NOMO-1 treated with DMSO at 0.1 percent for 48 hours (cell line): ENCODE measurements at regions not wholly inside any gene's neighbourhood (a gene's known extent, or its start where the extent isn't known, plus 50 kb on each side); places are given as distances from the start of the nearest gene placed in this dataset.

Source experiments
- DNase-seq: peaks from one replicate; lab custom pipeline; 2025; ENCODE audit not compliant: unreplicated experiment; lab: John Stamatoyannopoulos, UW

GRCh38 chr3:102104033-102104432 is 254.7 kb downstream of the NFKBIZ start:
- DNase-seq, result no peak

- no peak for DNase-seq
These were observed 255.9 kb downstream of the NFKBIZ start for GRCh38 chr3:102105193-102105592.

- no peak for DNase-seq
These were observed 257.2 kb downstream of the NFKBIZ start for GRCh38 chr3:102106416-102107097.

GRCh38 chr3:102112704-102113230 is 263.5 kb downstream of the NFKBIZ start:
- DNase-seq, result no peak

- no peak for DNase-seq
These were observed 264.2 kb downstream of the NFKBIZ start for GRCh38 chr3:102113421-102114041.

GRCh38 chr3:102114264-102114979 is 265.1 kb downstream of the NFKBIZ start:
- DNase-seq, result no peak

GRCh38 chr3:102122527-102122926 is 273.2 kb downstream of the NFKBIZ start:
- DNase-seq, result no peak

- no peak for DNase-seq
These were observed 274.4 kb downstream of the NFKBIZ start for GRCh38 chr3:102123590-102124190.

GRCh38 chr3:102124282-102124681 is 275.0 kb downstream of the NFKBIZ start:
- DNase-seq, result no peak

- DNase-seq, result no peak
These were observed 275.4 kb downstream of the NFKBIZ start for GRCh38 chr3:102124704-102125103.

- DNase-seq, result no peak
These were observed 276.1 kb downstream of the NFKBIZ start for GRCh38 chr3:102125197-102125993.

- DNase-seq, result no peak
These were observed 276.7 kb downstream of the NFKBIZ start for GRCh38 chr3:102125994-102126368.

- peak; percentile 50 for DNase-seq
These were observed 280.7 kb downstream of the NFKBIZ start for GRCh38 chr3:102129760-102130608.

- DNase-seq, result no peak
These were observed 283.1 kb downstream of the NFKBIZ start for GRCh38 chr3:102132370-102132769.

- DNase-seq, result no peak
These were observed 284.1 kb downstream of the NFKBIZ start for GRCh38 chr3:102133376-102133775.

GRCh38 chr3:102135316-102135715 is 286.0 kb downstream of the NFKBIZ start:
- no peak for DNase-seq

- no peak for DNase-seq
These were observed 286.9 kb downstream of the NFKBIZ start for GRCh38 chr3:102136183-102136582.

GRCh38 chr3:102140116-102140515 is 290.8 kb downstream of the NFKBIZ start:
- DNase-seq, result no peak

- DNase-seq, result no peak
These were observed 292.0 kb downstream of the NFKBIZ start for GRCh38 chr3:102141096-102141927.
